A673 (cell line): ENCODE measurements at regions not wholly inside any gene's neighbourhood (a gene's known extent, or its start where the extent isn't known, plus 50 kb on each side); places are given as distances from the start of the nearest gene placed in this dataset.

Experiments
- CTCF ChIP-seq: fragments of 300-800, 200-600 bp; sonication (generic); conservative IDR thresholded peaks from 2 replicates; pipeline ENCODE4 v1.5.1; 2017; ENCODE audit warnings: low read depth, mild to moderate bottlenecking, antibody characterized with exemption, low read length, moderate library complexity, mixed read lengths
- EZH2 ChIP-seq: fragments of 200-600 bp; sonication (generic); IDR thresholded peaks from 2 replicates; pipeline ENCODE4 v1.6.1; 2017; ENCODE audit warnings: borderline replicate concordance, low read depth, mild to moderate bottlenecking, mixed read lengths, antibody characterized with exemption, low read length; ENCODE audit not compliant: poor library complexity, severe bottlenecking

- TF ChIP-seq CTCF (no peak), EZH2 (no peak)
These were observed 127.8 kb upstream of the EEF1E1 start for GRCh38 chr6:8229915-8230756.
